ENCODE measurements at regions not wholly inside any gene's neighbourhood (a gene's known extent, or its start where the extent isn't known, plus 50 kb on each side); places are given as distances from the start of the nearest gene placed in this dataset.
"Not testable (repeated sequence)": the region's sequence is repeated elsewhere in the genome, so short reads cannot be mapped to it uniquely, and the experiment has no call there.

DNA sequence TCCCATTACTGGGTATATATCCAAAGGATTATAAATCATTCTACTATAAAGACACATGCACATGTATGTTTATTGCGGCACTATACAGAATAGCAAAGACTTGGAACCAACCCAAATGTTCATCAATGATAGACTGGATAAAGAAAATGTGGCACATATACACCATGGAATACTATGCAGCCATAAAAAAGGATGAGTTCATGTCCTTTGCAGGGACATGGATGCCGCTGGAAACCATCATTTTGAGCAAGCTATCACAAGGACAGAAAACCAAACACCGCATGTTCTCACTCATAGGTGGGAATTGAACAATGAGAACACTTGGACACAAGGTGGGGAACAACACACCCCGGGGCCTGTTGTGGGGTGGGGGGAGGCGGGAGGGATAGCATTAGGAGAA is 57.0 kb upstream of the NEUROD1 start:
- DNase-seq, result not testable (repeated sequence)

DNA sequence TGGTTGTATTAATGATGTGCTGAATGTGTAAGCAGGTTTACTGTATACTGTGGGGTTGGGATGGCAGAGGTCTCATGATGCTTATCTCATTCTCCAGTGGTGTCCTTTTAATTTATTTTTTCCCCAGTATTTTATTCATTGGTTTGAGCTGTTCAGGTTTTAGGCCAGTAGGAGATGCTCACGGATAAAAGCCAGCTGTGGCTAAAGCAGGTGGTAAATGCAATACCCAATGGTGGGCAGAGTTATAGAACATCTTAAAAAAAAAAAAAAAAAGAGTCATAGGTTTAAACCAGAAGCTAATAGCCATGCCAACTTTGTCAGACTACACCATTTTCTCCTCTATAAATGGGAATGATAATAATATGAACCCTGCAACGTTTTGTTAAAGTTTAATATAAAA is 57.8 kb upstream of the NEUROD1 start:
- DNase-seq, result no peak

DNA sequence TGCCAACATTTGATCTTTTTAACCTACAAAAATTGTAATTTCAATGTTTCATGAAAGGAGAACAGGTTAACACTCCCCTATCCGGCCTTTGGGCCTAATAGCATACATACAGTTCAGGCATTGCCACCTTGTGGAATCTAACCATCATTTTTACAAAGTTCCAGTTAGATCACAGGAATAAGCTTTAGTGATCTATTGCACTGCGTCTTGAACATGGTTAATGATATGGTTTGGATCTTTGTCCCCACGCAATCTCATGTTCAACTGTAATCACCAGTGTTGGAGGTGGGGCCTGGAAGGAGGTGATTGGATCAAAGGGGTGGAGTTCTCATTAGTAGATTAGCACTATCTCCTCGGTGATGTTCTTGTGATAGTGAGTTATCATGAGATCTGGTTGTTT is 58.2 kb upstream of the NEUROD1 start:
- DNase-seq, result no peak

DNA sequence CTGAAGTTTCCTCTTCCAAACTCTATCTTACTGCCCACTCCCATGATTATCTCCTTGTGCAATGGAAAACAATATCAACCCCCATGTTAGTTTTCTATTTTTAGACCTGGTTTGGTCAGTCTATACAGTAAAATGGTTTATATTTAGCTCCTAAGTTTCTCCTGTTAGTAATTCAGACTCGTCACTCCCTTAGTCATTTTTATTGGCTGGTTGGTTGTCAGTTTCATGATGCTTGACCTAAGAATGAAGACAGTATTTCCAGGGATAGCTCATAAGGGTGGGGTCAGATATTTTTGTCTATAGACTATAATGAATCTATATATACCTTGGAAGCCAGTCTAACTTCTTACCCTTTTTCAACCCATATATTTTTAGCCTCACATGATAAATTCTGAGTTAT is 61.4 kb upstream of the NEUROD1 start:
- no peak for DNase-seq

DNA sequence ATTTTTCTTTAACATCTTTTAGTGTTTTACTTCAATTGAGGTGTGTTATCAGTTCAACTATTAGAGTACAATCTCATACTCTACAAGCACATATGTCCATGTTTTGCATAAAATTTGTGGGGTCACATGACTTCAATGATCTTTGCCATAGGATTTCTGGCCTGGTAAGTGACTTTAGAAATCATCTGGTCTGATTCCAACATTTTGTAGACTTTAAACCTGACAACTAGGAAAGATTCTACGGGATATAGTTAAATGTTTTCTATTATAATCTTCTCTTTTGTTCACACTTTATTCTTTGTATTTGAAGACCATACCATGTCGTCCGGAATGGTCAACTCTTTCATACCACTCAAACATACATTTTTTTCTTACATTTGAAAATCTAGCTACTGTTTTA is 62.0 kb upstream of the NEUROD1 start:
- no peak for DNase-seq

DNA sequence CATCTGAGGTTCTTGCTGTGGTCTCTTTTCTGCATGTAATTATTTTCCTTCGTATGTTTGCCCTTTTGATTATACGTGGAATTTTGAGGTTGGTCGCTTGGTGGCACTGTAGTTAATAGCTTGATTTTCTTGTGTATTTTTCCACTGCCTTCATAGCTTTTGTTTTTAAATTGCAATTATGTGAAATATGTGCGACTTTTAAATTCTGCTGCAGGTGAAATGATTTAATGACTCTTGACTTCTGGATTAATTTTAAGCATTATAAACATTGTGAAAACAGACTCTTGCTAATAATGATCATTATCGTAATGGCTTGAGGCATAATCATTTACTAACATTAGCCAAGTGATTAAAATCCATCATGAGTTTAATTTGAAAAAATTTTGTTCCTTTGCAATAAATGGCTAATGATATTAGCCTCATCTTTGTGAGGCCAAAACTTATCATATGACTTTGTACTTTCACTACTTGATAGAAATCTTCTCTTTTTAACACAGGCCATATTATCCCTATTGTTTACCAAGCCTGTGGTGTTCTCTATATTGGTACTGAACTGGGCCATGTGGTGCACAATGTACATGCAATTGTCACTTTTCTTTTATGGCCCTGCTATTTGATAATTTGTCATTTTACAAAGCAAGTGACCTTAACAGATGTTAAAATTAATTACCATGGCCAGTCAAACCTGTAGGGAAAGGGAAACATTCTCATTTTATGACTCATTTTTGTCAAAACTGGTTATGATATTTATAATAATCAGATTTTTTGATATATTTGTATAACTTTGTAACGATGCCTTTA is 62.8 kb upstream of the NEUROD1 start:
- DNase-seq, result peak in 2 of 14 donors; percentile 7 to 19

DNA sequence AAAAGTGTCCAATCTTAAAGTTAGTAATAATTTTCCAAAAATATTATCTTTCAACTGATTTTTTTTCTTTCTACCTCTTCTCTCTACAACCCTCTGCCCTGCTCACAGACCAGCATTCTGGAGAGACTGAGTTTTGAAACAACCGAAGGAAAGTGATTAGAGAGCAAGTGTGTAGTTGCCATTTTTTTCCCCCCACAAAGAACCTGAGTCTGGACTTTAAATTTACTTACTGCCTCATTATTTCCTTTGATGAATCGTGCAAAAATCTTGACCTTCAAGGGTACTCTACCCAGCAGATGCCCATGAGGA is 63.4 kb upstream of the NEUROD1 start:
- no peak for DNase-seq

DNA sequence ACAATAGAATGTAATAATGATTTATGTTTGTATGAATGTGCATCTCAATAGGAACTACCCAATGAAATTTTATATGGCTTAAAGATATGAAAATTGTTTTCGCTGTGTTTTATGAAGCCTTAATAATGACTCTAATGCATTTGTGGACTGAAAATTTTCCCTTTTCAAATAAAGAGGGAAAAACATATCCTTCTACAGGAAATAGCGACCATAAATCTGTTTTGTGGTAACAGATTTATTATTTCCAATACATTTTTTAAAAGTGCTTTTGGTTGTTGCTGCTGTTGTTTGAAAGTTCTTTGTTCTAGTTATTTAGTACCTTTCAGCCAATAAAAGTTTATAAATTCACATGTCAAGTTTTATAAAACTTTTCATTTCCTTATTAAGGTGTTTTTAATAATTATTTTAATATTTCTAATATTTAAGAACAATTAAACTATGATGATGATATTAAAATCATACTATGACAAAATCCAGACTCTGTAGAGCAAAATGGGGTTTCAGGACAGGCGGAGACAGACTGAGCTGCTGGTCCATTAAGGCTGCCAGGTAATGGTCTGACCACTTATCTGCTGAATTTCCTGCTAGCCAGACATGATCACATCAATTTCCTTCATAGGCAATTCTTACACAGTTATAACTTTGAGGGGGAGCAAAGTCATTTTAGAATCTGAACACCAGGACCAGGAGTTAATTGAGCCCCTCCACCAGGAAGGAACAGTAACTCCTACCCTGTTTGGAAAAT is 65.7 kb upstream of the NEUROD1 start:
- no peak for DNase-seq

DNA sequence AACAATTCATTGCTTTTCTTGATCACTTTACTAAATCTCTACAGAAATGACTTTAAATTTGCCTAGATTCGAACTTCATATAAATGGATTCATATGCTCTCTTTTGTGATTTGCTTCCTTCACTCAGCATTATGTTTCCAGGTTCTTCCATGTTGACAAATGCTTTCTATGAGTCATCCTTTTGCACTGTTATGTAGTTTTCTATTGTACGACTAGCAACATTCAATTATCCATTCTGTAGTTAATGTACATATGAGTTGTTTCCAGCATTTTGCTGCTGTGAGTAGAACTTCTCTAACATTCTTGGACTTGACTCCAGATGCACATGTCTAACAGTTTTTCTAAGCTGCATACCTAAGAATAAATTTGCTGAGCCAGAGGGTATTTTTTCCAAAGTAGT is 66.5 kb upstream of the NEUROD1 start:
- no peak for DNase-seq

DNA sequence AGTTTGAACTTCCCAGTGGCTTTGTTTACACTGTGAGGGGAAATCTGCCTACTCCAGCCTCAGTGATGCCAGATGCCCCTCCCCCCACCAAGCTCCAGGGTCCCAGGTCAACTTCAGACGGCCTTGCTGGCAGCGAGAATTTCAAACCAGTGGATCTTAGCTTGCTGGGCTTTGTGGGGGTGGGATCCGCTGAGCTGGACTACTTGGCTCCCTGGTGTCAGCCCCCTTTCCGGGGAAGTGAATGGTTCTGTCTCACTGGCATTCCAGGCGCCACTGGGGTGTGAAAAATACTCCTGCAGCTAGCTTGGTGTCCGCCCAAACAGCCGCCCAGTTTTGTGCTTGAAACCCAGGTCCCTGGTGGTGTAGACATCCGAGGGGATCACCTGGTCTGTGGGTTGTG is 70.0 kb upstream of the NEUROD1 start:
- no peak for DNase-seq

DNA sequence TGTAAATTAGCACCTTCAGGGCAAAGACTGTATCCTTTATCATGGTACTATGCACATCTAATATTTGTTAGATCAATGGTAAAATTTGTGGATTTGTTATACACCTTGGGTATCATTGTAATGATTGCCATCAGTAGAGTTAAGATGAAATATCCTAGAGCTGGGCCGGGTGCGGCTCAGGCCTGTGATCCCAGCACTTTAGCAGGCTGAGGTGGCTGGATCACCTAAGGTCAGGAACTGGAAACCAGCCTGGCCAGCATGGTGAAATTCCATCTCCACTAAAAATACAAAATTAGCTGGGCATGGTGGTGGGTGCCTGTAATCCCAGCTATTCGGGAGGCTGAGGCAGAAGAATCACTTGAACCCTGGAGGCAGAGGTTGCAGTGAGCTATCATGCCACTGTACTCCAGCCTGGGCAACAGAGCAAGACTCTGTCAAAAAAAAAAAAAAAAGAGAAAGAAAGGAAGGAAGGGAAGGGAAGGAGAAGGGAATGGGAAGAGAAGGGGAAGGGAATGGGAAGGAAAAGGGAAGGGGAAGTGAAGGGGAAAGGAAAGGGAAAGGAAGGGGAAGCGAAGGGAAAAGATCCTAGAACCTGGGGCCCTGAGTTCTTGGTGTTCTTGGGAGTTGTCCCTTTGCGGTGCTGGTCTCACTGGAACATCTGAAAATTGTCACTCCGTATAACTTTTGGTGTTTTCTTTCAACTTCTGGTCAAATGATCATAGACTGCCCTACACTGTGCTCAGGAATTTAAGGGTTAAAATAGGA is 71.1 kb upstream of the NEUROD1 start:
- no peak for DNase-seq

DNA sequence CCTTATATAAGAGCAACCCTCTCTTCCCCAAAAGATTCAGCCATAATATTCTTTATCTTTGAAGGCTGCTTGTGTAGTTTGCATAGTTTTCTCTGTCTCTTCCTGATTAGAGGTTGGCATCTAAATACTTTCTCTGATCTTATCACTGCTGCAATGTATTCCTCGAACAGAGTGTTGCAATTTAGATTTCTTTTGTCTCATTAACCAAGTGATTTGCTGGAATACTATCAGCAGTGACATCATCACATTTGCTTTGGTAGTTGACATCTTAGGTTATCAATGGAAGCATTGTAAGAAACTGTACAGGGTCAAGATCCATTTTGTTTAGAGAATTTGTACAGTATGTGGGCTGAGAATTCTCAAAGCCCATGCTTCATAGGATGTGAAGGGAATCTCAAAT is 72.0 kb upstream of the NEUROD1 start:
- no peak for DNase-seq

DNA sequence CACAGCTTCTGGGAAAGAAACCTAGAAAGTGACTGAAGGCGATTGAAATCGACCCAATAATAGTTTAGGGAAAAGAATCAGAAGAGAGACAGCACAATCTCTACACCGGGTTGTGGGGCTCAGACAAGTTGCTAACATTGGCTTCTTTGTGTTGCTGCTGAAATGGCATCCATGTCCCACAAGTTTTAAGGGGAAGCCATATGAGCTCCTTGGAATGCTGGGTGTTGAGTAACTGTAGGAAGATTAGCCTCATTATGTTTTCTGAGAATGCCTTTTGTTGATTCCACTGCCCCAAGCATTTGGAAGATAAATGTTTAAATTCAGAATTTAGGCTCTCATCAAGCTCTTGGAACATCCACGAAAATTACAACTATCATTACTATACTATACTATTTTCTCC is 73.4 kb upstream of the NEUROD1 start:
- no peak for DNase-seq

DNA sequence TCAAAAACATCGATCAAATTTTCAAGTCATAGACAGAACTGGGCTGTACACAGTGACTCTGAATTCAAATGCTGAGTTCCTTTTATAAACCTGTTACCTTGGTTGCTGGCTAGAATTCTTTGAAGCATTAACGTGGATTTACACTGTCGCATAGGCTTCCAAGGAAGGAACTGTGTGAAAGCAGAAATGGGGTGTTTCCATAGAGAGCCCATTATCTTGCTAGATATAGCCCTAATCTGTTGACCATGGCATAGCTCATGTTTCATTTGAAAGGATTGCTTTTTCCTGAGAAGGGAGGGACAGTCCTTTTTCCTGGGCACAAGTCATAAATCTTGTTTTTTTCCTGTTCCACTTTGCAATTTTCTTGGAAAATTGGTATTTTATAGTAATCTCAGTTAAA is 73.8 kb upstream of the NEUROD1 start:
- no peak for DNase-seq

DNA sequence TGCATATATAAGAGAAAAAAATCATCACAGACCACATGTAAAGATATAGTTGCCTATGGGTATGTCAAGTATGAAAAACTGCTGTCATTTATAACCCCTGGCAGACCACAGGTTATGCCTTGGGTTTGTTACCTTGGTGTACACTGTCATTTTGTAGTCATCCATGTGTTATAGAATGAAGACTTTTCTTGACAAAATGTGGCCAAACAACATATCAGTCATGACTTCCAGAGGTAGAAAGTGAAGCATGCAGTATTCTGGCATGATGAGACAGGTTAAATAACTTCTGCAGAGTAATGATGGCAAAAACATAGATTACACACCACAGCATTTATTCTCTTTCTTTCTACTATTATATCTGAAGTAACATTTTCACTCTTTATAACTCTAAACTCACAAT is 74.9 kb upstream of the NEUROD1 start:
- no peak for DNase-seq

DNA sequence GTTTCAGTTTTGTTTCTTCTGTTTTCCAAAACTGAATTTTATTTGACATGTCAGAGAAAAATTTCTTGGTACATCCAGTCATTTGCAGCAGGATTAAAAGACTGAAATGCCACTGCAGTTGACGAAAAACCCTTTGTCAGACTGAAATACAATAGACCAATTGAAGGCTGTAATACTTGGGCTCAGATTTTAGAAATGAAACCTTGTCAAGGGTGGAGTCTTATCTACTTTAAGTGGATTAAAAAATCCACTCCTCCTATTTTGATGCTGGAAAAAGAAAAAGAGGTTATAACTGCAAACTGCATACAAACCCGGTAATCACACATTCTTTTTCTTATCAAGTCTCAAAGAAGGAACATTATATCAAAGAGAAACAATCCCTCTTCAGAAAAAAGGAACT is 80.2 kb upstream of the NEUROD1 start:
- DNase-seq, result no peak

DNA sequence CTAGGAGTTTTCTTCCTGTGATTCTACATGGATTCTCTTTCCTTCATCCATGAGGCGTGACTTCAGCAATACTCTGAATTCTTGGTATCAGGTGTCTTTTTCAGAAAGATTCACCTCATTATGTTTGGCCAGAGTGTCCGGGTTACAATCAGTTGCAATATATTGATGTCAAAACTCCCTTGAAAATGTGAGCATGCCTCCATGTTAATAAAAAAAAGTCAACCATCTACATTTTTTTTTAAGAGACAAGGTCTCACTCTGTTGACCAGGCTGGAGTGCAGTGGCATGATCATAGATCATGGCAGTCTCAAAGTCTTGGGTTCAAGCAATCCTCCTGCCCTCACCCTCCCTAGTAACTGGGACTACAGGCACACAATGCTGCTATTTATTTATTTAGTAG is 80.9 kb upstream of the NEUROD1 start:
- no peak for DNase-seq

DNA sequence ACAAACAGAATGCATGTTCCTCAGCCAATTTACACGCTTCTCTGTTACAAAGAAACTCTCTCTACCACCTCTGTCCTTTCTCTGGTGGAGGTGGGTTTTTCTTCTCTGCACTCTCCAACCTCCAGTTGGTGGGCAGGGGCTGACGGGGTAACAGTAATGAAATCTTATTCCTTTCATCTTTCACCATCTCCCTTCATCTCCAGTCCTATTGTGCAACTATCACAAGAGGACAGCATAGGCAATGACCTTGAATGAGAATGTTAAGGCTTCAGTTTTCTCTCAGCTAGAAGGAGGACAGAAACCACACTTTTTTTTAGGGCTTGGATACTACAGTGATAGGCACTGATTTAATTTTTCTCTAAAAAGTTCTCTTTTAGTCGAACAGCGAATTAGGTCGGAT is 81.7 kb upstream of the NEUROD1 start:
- DNase-seq, result peak in 1 of 14 donors; percentile 15

DNA sequence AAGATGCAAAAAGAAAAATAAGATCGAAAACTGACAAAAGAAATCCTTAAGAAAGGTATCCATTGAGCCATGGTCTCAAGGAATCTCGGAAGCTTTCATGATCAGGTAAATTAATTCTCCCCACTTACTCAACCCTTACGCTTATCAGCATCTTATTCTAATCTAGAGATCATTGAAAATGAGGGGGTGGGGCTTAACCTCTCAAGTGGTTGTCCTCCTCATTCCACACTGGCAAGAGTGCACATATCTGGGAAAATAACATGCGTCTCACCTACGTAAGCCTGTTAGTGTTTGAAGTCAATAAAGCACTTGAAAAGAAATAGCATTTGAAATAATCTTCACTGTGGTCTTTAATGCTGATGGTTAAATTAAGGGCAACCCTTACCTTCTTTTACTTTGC is 82.5 kb upstream of the NEUROD1 start:
- no peak for DNase-seq

DNA sequence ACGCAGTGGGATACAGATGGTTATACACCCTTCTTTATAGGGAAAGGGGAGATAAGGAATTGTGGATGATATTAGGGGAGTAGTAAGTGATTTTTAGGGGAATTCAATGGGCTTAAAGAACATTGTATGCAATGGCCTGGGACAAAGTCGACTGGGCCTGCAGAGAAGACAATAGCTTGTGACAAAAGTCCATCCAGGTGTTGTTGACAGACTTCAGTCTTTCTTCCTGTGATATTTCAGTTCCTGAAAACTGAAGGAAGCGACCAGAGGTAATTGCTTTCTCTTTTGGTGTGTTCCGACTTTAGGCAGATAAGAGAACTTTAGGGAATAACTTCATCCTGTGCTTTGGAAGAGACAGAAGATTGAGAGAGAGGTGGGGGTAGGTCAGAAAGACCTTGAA is 83.1 kb upstream of the NEUROD1 start:
- no peak for DNase-seq

DNA sequence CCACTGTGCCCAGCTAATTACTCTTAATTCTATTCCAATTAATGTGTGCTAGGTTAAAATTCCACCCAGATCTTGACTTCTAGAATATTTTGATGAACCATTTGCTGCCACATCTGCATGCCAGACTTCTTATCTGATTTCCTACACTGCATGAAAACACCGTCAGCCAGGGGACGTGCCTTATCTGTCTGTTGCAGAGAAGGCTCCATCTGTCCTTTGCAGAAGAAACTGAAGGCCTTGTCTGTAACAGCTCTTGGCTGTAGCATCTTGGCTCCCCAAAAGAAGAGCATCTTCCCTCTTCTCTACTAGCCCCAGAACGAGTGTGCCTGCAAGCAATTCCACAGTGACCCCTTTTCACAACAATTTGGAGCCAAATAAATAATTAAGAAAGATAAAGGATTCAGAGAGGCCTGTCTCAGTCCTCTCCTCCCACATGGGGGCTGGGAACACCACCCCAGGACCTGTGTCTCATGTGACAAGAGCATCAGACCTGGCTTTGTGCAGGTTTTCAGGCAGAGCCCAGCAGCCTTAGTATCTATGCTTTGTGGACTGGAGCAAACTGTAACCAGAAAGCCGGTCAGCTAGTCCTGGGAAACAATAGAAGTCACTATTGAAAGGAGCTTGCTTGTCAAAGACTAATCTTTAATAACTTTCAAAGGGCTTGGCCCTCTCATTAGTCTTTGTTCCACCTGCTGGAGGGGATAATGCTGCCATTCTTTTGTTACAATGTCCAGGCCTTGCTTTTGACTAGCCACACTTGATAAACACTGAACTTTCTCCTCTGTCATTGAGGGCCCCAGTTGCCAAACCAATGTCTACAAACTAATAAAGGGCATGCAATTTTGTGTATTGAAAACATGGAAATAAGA is 84.0 kb upstream of the NEUROD1 start:
- peak in 1 of 14 donors; percentile 1 for DNase-seq

DNA sequence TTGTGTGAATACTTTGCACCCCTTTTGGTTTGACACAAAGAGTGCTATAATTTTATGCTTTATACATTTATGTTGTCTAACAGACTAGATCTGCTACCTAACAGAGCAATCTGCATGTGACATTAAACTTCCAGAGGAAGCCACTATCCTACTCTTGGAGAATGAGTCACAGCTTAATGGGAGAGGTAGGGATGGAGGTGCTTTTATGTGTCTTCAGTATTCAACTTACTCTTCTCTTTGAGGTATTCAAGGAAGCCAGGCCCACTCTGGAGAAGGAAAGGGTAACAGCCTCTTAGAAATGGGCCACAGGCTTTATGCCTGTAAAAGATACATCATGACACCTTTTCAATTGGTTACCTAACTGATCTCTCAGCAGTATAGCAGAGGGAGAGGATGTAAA is 85.8 kb upstream of the NEUROD1 start:
- no peak for DNase-seq

DNA sequence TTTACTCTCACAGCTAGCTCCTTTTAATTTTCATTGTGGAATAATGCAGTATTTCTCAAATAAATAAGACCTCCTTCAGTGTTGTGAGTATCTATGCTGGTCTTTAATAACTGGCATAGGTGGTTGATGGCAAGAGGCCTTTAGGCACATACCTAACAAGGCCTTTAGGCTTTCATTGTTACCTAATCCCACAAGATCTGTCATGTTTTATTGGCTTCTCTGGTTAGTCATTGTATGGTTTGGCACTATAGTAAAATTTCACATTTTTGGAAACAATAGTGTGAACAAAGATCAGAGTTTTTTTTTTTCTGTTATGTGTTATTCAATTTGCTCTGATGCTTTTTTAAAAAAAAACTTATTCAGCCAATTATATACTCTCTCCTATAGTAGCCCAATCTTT is 89.8 kb upstream of the NEUROD1 start:
- DNase-seq, result no peak
